OCI-LY1 (cell line): ENCODE measurements at regions not wholly inside any gene's neighbourhood (a gene's known extent, or its start where the extent isn't known, plus 50 kb on each side); places are given as distances from the start of the nearest gene placed in this dataset.

Experiments
- H2AFZ ChIP-seq: fragments of 200-600 bp; sonication (generic), shearing (Covaris generic); 2 replicates; pipeline ENCODE4 v1.6.0; 2014; ENCODE audit warnings: antibody characterized with exemption, mild to moderate bottlenecking, low read length
- H3F3A ChIP-seq: fragments of 200-600 bp; sonication (generic), shearing (Covaris generic); 2 replicates; pipeline ENCODE4 v1.6.0; 2014; ENCODE audit warnings: mild to moderate bottlenecking, antibody characterized with exemption, low read length, moderate library complexity; ENCODE audit not compliant: insufficient read depth
- H3K27ac ChIP-seq: fragments of 200-600 bp; sonication (generic); 2 replicates; pipeline ENCODE4 v1.5.1; 2014; ENCODE audit warnings: low read length, mixed run types, mild to moderate bottlenecking, low read depth; ENCODE audit not compliant: poor library complexity, severe bottlenecking
- H3K27me3 ChIP-seq: fragments of 200-600 bp; sonication (generic); 2 replicates; pipeline ENCODE4 v1.6.0; 2014; ENCODE audit warnings: antibody characterized with exemption, mild to moderate bottlenecking, low read length, moderate library complexity; ENCODE audit not compliant: insufficient read depth
- H3K36me3 ChIP-seq: fragments of 200-600 bp; sonication (generic); 2 replicates; pipeline ENCODE4 v1.6.1; 2014; ENCODE audit warnings: mild to moderate bottlenecking, antibody characterized with exemption, low read length, moderate library complexity, mixed read lengths; ENCODE audit not compliant: insufficient read depth
- H3K4me1 ChIP-seq: fragments of 200-600 bp; sonication (generic); 2 replicates; pipeline ENCODE4 v1.5.1; 2014; ENCODE audit warnings: mild to moderate bottlenecking, low read length, moderate library complexity; ENCODE audit not compliant: insufficient read depth, severe bottlenecking
- H3K4me2 ChIP-seq: fragments of 200-600 bp; sonication (generic), shearing (Covaris generic); 2 replicates; pipeline ENCODE4 v1.6.1; 2014; ENCODE audit warnings: low read length
- H3K4me3 ChIP-seq: fragments of 200-600 bp; sonication (generic); 2 replicates; pipeline ENCODE4 v1.5.1; 2014; ENCODE audit warnings: low read length, low read depth, mild to moderate bottlenecking, mixed read lengths; ENCODE audit not compliant: poor library complexity, severe bottlenecking
- H3K79me2 ChIP-seq: fragments of 200-600 bp; shearing (Covaris generic); 2 replicates; pipeline ENCODE4 v1.6.1; 2016; ENCODE audit warnings: mixed run types, low read length, mixed read lengths; ENCODE audit not compliant: insufficient read depth
- H3K9ac ChIP-seq: fragments of 200-600 bp; sonication (generic), shearing (Covaris generic); 2 replicates; pipeline ENCODE4 v1.6.1; 2014; ENCODE audit warnings: mild to moderate bottlenecking, low read length, mixed read lengths
- H3K9me2 ChIP-seq: fragments of 200-600 bp; sonication (generic), shearing (Covaris generic); 2 replicates; pipeline ENCODE4 v1.6.1; 2014; ENCODE audit warnings: low read depth, mild to moderate bottlenecking, low read length, mixed read lengths
- H3K9me3 ChIP-seq: fragments of 200-600 bp; shearing (Covaris generic); 2 replicates; pipeline ENCODE4 v1.6.1; 2014; ENCODE audit warnings: low read length, mixed read lengths
- H4K20me1 ChIP-seq: fragments of 200-600 bp; sonication (generic), shearing (Covaris generic); 2 replicates; pipeline ENCODE4 v1.6.0; 2016; ENCODE audit warnings: mild to moderate bottlenecking, low read length; ENCODE audit not compliant: insufficient read depth
- CTCF ChIP-seq: fragments of 200-600 bp; sonication (generic), shearing (Covaris generic); IDR thresholded peaks from 2 replicates; pipeline ENCODE4 v1.5.1; 2017; ENCODE audit warnings: mild to moderate bottlenecking, antibody characterized with exemption, low read length, moderate library complexity, mixed read lengths
- EZH2 ChIP-seq: fragments of 200-600 bp; sonication (generic), shearing (Covaris generic); IDR thresholded peaks from 2 replicates; pipeline ENCODE4 v1.8.0; 2017; ENCODE audit warnings: borderline replicate concordance, mixed run types, mild to moderate bottlenecking, antibody characterized with exemption, low read length, moderate library complexity, mixed read lengths

- no peaks in the 10 kb centered on the region for H3K9me2 ChIP-seq
- no peaks in the 10 kb centered on the region for H3K79me2 ChIP-seq
- no peaks in the 10 kb centered on the region for H4K20me1 ChIP-seq
- no peak overlapping the region for H2AFZ ChIP-seq
- TF ChIP-seq CTCF (no peak), EZH2 (no peak)
- H3K4me1 ChIP-seq: no peaks in the 10 kb centered on the region
- no peak overlapping the region for H3K9ac ChIP-seq
- H3K9me3 ChIP-seq: no peaks in the 10 kb centered on the region
- no peaks in the 10 kb centered on the region for H3F3A ChIP-seq
- H3K36me3 ChIP-seq: no peaks in the 10 kb centered on the region
- no peak overlapping the region for H3K27ac ChIP-seq
- no peak overlapping the region for H3K4me2 ChIP-seq
- H3K4me3 ChIP-seq: no peak overlapping the region
- H3K27me3 ChIP-seq: no peaks in the 10 kb centered on the region
Observed at GRCh38 chr2:52428224-52428623, 1339.4 kb upstream of the CHAC2 start.

GRCh38 chr2:52423655-52424054 lies 1343.9 kb upstream of the CHAC2 start:
- Histone ChIP-seq H3K4me1 (no peaks in the 10 kb centered on the region), H3K9me2 (no peaks in the 10 kb centered on the region), H3K27ac (no peak overlapping the region), H4K20me1 (no peaks in the 10 kb centered on the region), H3K4me2 (no peak overlapping the region), H3K9me3 (no peaks in the 10 kb centered on the region), H3F3A (no peaks in the 10 kb centered on the region), H3K79me2 (no peaks in the 10 kb centered on the region), H3K36me3 (no peaks in the 10 kb centered on the region), H3K27me3 (no peaks in the 10 kb centered on the region), H3K9ac (no peak overlapping the region), H3K4me3 (no peak overlapping the region), H2AFZ (no peak overlapping the region)
- TF ChIP-seq CTCF (no peak), EZH2 (no peak)

- Histone ChIP-seq H3K9ac (no peak overlapping the region), H3F3A (no peaks in the 10 kb centered on the region), H3K4me3 (no peak overlapping the region), H3K4me1 (no peaks in the 10 kb centered on the region), H2AFZ (no peak overlapping the region), H3K79me2 (no peaks in the 10 kb centered on the region), H3K27ac (no peak overlapping the region), H3K4me2 (no peak overlapping the region), H3K9me3 (no peaks in the 10 kb centered on the region), H3K9me2 (no peaks in the 10 kb centered on the region), H4K20me1 (no peaks in the 10 kb centered on the region), H3K27me3 (no peaks in the 10 kb centered on the region), H3K36me3 (no peaks in the 10 kb centered on the region)
- TF ChIP-seq EZH2 (no peak), CTCF (no peak)
Observed at GRCh38 chr2:52423111-52423510, 1344.5 kb upstream of the CHAC2 start.
